ENCODE measurements at regions not wholly inside any gene's neighbourhood (a gene's known extent, or its start where the extent isn't known, plus 50 kb on each side); places are given as distances from the start of the nearest gene placed in this dataset.
"Not testable (repeated sequence)": the region's sequence is repeated elsewhere in the genome, so short reads cannot be mapped to it uniquely, and the experiment has no call there.

GRCh38 chr6:94150886-94151285 lies 731.5 kb upstream of the EPHA7 start:
- ChIA-PET POLR2A (ENCODE audit: unreplicated experiment) (no interaction called here), CTCF (no interaction called here)
- intact Hi-C loops (cut with micrococcal nuclease; ENCODE audit: unreplicated experiment) = no loop called here
- Histone ChIP-seq H3K4me1 (replicated peaks; ENCODE audit: insufficient read depth) (no peaks in the 10 kb centered on the region), H3F3A (ENCODE audit: insufficient read depth, low read depth) (no peaks in the 10 kb centered on the region), H3K27me3 (ENCODE audit: insufficient read depth, low read depth) (no peaks in the 10 kb centered on the region), H3K4me3 (no peak overlapping the region), H3K79me2 (ENCODE audit: low read depth) (no peaks in the 10 kb centered on the region), H2AFZ (no peak overlapping the region), H3K36me3 (ENCODE audit: low read depth) (no peaks in the 10 kb centered on the region), H3K4me2 (no peak overlapping the region), H4K20me1 (ENCODE audit: insufficient read depth) (no peaks in the 10 kb centered on the region), H3K9me2 (ENCODE audit: insufficient read depth) (0 out of 2 replicates have a peak, but pooled peaks cover 4% of the 10 kb centered on the region), H3K9me3 (ENCODE audit: insufficient read depth, low read depth) (no peaks in the 10 kb centered on the region), H3K27ac (no peak overlapping the region)
- DNase-seq = no peak
- TF ChIP-seq EZH2 (IDR thresholded peaks at IDR 0.05; ENCODE audit: low read depth) = no peak
- BruUV-seq (replicated peaks) = no TSS peak

DNA sequence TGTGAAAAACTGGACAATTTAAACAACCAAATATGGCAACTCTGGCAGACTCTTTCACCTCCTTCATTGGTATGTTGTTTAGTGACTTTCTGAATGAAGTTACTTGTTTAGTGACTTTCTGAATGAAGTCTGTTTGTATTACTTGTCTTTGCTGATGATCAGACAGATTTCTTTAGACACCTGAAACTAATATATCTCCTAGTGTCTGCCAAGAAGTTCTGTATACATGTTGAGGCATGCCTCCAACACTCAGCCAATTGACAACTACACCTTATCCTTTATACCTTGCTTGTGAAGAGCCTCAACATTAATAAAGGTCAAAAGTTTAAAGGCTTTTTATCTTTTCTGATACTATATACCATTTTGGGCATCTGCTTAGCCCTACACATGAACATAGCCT lies 725.4 kb upstream of the EPHA7 start:
- TF ChIP-seq CTCF (conservative IDR thresholded peaks at IDR 0.05) = no peak
- TF ChIP-seq EZH2 (IDR thresholded peaks at IDR 0.05; ENCODE audit: low read depth) = no peak
- Histone ChIP-seq H4K20me1 (ENCODE audit: insufficient read depth) (0 out of 2 replicates have a peak, but pooled peaks cover 3% of the 10 kb centered on the region), H3F3A (ENCODE audit: insufficient read depth, low read depth) (no peaks in the 10 kb centered on the region), H2AFZ (no peak overlapping the region), H3K27me3 (ENCODE audit: insufficient read depth, low read depth) (no peaks in the 10 kb centered on the region), H3K9me2 (ENCODE audit: insufficient read depth) (peaks cover 4% of the 10 kb centered on the region), H3K27ac (no peak overlapping the region), H3K4me1 (replicated peaks; ENCODE audit: insufficient read depth) (no peaks in the 10 kb centered on the region), H3K9me3 (ENCODE audit: insufficient read depth, low read depth) (no peaks in the 10 kb centered on the region), H3K79me2 (ENCODE audit: low read depth) (no peaks in the 10 kb centered on the region), H3K4me2 (no peak overlapping the region), H3K4me3 (no peak overlapping the region), H3K36me3 (ENCODE audit: low read depth) (no peaks in the 10 kb centered on the region)
- BruUV-seq (replicated peaks) = no TSS peak
- CTCF ChIA-PET = no interaction called here
- POLR2A ChIA-PET (ENCODE audit: unreplicated experiment) = no interaction called here
- intact Hi-C loops (cut with micrococcal nuclease; ENCODE audit: unreplicated experiment) = no loop called here
- DNase-seq = no peak

DNA sequence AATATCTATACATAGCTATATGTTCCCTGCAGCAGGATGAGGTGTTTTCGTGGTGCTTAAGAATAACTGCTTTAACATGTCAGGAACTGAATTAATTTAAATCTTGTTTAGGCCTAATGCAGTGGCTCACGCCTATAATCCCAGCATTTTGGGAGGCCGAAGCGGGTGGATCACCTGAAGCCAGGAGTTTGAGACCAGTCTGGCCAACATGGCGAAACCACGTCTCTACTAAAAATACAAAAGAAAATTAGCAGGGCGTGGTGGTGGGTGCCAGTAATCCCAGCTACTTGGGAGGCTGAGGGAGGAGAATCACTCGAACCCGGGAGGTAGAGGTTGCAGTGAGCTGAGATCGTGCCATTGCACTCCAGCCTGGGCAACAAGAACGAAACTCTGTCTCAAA lies 717.8 kb upstream of the EPHA7 start:
- DNase-seq; CTCF ChIA-PET; H4K20me1 ChIP-seq (ENCODE audit: insufficient read depth); H3F3A ChIP-seq (ENCODE audit: insufficient read depth, low read depth); intact Hi-C loops (cut with micrococcal nuclease; ENCODE audit: unreplicated experiment); H3K4me3 ChIP-seq; H2AFZ ChIP-seq; H3K9me3 ChIP-seq (ENCODE audit: insufficient read depth, low read depth); H3K4me2 ChIP-seq; H3K79me2 ChIP-seq (ENCODE audit: low read depth); BruUV-seq (replicated peaks); H3K27ac ChIP-seq; H3K36me3 ChIP-seq (ENCODE audit: low read depth); H3K9me2 ChIP-seq (ENCODE audit: insufficient read depth); POLR2A ChIA-PET (ENCODE audit: unreplicated experiment); H3K4me1 ChIP-seq (replicated peaks; ENCODE audit: insufficient read depth); H3K27me3 ChIP-seq (ENCODE audit: insufficient read depth, low read depth): not testable (repeated sequence)

- H3K4me2 ChIP-seq = no peak overlapping the region
- no peaks in the 10 kb centered on the region for H3K9me2 ChIP-seq (ENCODE audit: insufficient read depth)
- H3K4me1 ChIP-seq (replicated peaks; ENCODE audit: insufficient read depth) = peaks cover 18% of the 10 kb centered on the region; the same call in 1 of the 2 replicates
- CTCF ChIA-PET = no interaction called here
- no peaks in the 10 kb centered on the region for H4K20me1 ChIP-seq (ENCODE audit: insufficient read depth)
- no peaks in the 10 kb centered on the region for H3K9me3 ChIP-seq (ENCODE audit: insufficient read depth, low read depth)
- H3K27ac ChIP-seq = no peak overlapping the region
- no peaks in the 10 kb centered on the region for H3K36me3 ChIP-seq (ENCODE audit: low read depth)
- H2AFZ ChIP-seq = no peak overlapping the region; the same call in 1 of the 2 replicates
- TF ChIP-seq CTCF (conservative IDR thresholded peaks at IDR 0.05) (no peak), EZH2 (IDR thresholded peaks at IDR 0.05; ENCODE audit: low read depth) (no peak)
- no peak for DNase-seq
- H3F3A ChIP-seq (ENCODE audit: insufficient read depth, low read depth) = no peaks in the 10 kb centered on the region
- no TSS peak for BruUV-seq (replicated peaks)
- H3K79me2 ChIP-seq (ENCODE audit: low read depth) = no peaks in the 10 kb centered on the region
- H3K27me3 ChIP-seq (ENCODE audit: insufficient read depth, low read depth) = no peaks in the 10 kb centered on the region
- H3K4me3 ChIP-seq = no peak overlapping the region
- intact Hi-C loops (cut with micrococcal nuclease; ENCODE audit: unreplicated experiment) = no loop called here
- POLR2A ChIA-PET (ENCODE audit: unreplicated experiment) = no interaction called here
Observed at GRCh38 chr6:94133106-94133505, 713.7 kb upstream of the EPHA7 start.
